ENCODE measurements at regions not wholly inside any gene's neighbourhood (a gene's known extent, or its start where the extent isn't known, plus 50 kb on each side); places are given as distances from the start of the nearest gene placed in this dataset.

- TF ChIP-seq MAX (IDR thresholded peaks at IDR 0.05) (no peak), REST (IDR thresholded peaks at IDR 0.05; ENCODE audit: low read depth) (no peak), CREB1 (IDR thresholded peaks at IDR 0.05; ENCODE audit: low read depth) (no peak)
These were observed 275.8 kb downstream of the LNPK start for GRCh38 chr2:175726223-175726622.
